ENCODE measurements at regions not wholly inside any gene's neighbourhood (a gene's known extent, or its start where the extent isn't known, plus 50 kb on each side); places are given as distances from the start of the nearest gene placed in this dataset.

DNA sequence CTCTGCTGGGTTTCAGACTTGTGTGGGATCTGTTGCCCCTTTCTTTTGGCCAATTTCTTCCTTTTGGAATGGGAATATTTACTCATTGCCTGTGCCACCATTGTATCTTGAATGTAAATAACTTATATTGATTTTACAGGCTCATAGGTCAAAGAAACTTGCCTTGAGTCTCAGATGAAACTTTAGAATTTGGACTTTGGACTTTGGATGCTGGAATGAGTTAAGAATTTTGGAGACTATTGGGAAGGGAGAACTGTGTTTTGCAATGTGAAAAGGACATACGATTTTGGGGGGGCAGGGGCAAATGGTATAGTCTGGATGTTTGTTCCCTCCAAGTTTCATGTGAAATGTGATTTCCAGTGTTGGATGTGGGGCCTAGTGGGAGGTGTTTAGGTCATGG lies 62.6 kb upstream of the TNFRSF21 start:
- Histone ChIP-seq H3K9me3 (replicated peaks; ENCODE audit: insufficient read depth, low read length) (no peaks in the 10 kb centered on the region), H3K4me1 (ENCODE audit: low read length) (no peaks in the 10 kb centered on the region), H3K36me3 (replicated peaks; ENCODE audit: insufficient read depth, low read length) (no peaks in the 10 kb centered on the region), H3K27ac (ENCODE audit: low read length) (no peak overlapping the region), H3K9me2 (replicated peaks; ENCODE audit: insufficient read depth, low read length) (no peaks in the 10 kb centered on the region), H2AFZ (ENCODE audit: low read length) (no peak overlapping the region), H4K20me1 (ENCODE audit: insufficient read depth, low read length) (no peaks in the 10 kb centered on the region), H3F3A (ENCODE audit: insufficient read depth, low read length) (no peaks in the 10 kb centered on the region), H3K79me2 (ENCODE audit: low read length) (no peaks in the 10 kb centered on the region), H3K27me3 (replicated peaks; ENCODE audit: insufficient read depth, low read length) (no peaks in the 10 kb centered on the region), H3K4me3 (ENCODE audit: low read length) (no peak overlapping the region), H3K9ac (ENCODE audit: low read length) (no peak overlapping the region), H3K4me2 (ENCODE audit: low read depth, low read length) (no peak overlapping the region)
- no peak for DNase-seq
- TF ChIP-seq, protein P1, sequence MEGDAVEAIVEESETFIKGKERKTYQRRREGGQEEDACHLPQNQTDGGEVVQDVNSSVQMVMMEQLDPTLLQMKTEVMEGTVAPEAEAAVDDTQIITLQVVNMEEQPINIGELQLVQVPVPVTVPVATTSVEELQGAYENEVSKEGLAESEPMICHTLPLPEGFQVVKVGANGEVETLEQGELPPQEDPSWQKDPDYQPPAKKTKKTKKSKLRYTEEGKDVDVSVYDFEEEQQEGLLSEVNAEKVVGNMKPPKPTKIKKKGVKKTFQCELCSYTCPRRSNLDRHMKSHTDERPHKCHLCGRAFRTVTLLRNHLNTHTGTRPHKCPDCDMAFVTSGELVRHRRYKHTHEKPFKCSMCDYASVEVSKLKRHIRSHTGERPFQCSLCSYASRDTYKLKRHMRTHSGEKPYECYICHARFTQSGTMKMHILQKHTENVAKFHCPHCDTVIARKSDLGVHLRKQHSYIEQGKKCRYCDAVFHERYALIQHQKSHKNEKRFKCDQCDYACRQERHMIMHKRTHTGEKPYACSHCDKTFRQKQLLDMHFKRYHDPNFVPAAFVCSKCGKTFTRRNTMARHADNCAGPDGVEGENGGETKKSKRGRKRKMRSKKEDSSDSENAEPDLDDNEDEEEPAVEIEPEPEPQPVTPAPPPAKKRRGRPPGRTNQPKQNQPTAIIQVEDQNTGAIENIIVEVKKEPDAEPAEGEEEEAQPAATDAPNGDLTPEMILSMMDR (IDR thresholded peaks at IDR 0.05; ENCODE audit: low read length), result no peak
- TF ChIP-seq EZH2 (optimal IDR thresholded peaks at IDR 0.05; ENCODE audit: low read depth, low read length) (no peak), EZH2phosphoT487 (IDR thresholded peaks at IDR 0.05; ENCODE audit: low read length) (no peak)

- Histone ChIP-seq H2AFZ (ENCODE audit: low read length) (no peak overlapping the region), H3F3A (ENCODE audit: insufficient read depth, low read length) (no peaks in the 10 kb centered on the region), H3K4me2 (ENCODE audit: low read depth, low read length) (no peak overlapping the region), H3K4me1 (ENCODE audit: low read length) (no peaks in the 10 kb centered on the region), H3K27me3 (replicated peaks; ENCODE audit: insufficient read depth, low read length) (no peaks in the 10 kb centered on the region), H3K9me2 (replicated peaks; ENCODE audit: insufficient read depth, low read length) (no peaks in the 10 kb centered on the region), H3K36me3 (replicated peaks; ENCODE audit: insufficient read depth, low read length) (no peaks in the 10 kb centered on the region), H3K9me3 (replicated peaks; ENCODE audit: insufficient read depth, low read length) (no peaks in the 10 kb centered on the region), H3K9ac (ENCODE audit: low read length) (no peak overlapping the region), H3K79me2 (ENCODE audit: low read length) (no peaks in the 10 kb centered on the region), H3K4me3 (ENCODE audit: low read length) (no peak overlapping the region), H4K20me1 (ENCODE audit: insufficient read depth, low read length) (no peaks in the 10 kb centered on the region), H3K27ac (ENCODE audit: low read length) (no peak overlapping the region)
- no peak for TF ChIP-seq EZH2 (optimal IDR thresholded peaks at IDR 0.05; ENCODE audit: low read depth, low read length)
- DNase-seq, result no peak
These were observed 65.7 kb upstream of the TNFRSF21 start for GRCh38 chr6:47375426-47375825.

GRCh38 chr6:47376930-47377329 lies 67.2 kb upstream of the TNFRSF21 start:
- no peaks in the 10 kb centered on the region for H3K9me3 ChIP-seq (replicated peaks; ENCODE audit: insufficient read depth, low read length)
- H3K36me3 ChIP-seq (replicated peaks; ENCODE audit: insufficient read depth, low read length), result no peaks in the 10 kb centered on the region
- no peak overlapping the region for H3K4me3 ChIP-seq (ENCODE audit: low read length)
- no peak overlapping the region for H3K27ac ChIP-seq (ENCODE audit: low read length)
- no peak overlapping the region for H3K4me2 ChIP-seq (ENCODE audit: low read depth, low read length)
- no peak overlapping the region for H3K9ac ChIP-seq (ENCODE audit: low read length)
- no peaks in the 10 kb centered on the region for H4K20me1 ChIP-seq (ENCODE audit: insufficient read depth, low read length)
- TF ChIP-seq EZH2 (optimal IDR thresholded peaks at IDR 0.05; ENCODE audit: low read depth, low read length) (no peak), EZH2phosphoT487 (IDR thresholded peaks at IDR 0.05; ENCODE audit: low read length) (no peak)
- TF ChIP-seq, protein P1 (IDR thresholded peaks at IDR 0.05; ENCODE audit: low read length), result no peak
- no peaks in the 10 kb centered on the region for H3K9me2 ChIP-seq (replicated peaks; ENCODE audit: insufficient read depth, low read length)
- no peak overlapping the region for H2AFZ ChIP-seq (ENCODE audit: low read length)
- no peaks in the 10 kb centered on the region for H3K27me3 ChIP-seq (replicated peaks; ENCODE audit: insufficient read depth, low read length)
- no peaks in the 10 kb centered on the region for H3K4me1 ChIP-seq (ENCODE audit: low read length)
- H3K79me2 ChIP-seq (ENCODE audit: low read length), result no peaks in the 10 kb centered on the region
- DNase-seq, result no peak
- H3F3A ChIP-seq (ENCODE audit: insufficient read depth, low read length), result no peaks in the 10 kb centered on the region

DNA sequence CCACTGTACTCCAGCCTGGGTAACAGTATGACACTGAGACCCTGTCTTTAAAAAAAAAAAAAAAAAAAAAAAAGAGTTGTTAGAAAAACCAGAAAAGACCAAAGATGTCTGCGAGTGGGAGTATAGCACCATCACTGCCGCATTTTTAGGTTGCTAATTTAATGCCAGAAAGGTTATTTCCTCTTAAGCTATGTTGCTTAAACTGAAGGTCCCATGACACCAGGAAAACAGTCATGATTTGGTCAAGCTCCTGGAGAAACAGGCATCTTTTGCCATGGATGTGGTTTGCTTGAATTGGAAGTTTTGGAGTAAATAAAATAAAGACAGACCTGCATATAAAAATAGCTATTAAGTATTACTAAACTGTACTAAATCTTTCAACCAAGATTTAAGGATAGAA lies 68.3 kb upstream of the TNFRSF21 start:
- H3K36me3 ChIP-seq (replicated peaks; ENCODE audit: insufficient read depth, low read length), result no peaks in the 10 kb centered on the region
- H3K79me2 ChIP-seq (ENCODE audit: low read length), result no peaks in the 10 kb centered on the region
- no peak for TF ChIP-seq EZH2phosphoT487 (IDR thresholded peaks at IDR 0.05; ENCODE audit: low read length)
- TF ChIP-seq, protein P1 (IDR thresholded peaks at IDR 0.05; ENCODE audit: low read length), result no peak
- no peaks in the 10 kb centered on the region for H3F3A ChIP-seq (ENCODE audit: insufficient read depth, low read length)
- H3K27ac ChIP-seq (ENCODE audit: low read length), result no peak overlapping the region
- H2AFZ ChIP-seq (ENCODE audit: low read length), result no peak overlapping the region
- no peak overlapping the region for H3K4me2 ChIP-seq (ENCODE audit: low read depth, low read length)
- no peak overlapping the region for H3K4me3 ChIP-seq (ENCODE audit: low read length)
- no peaks in the 10 kb centered on the region for H3K9me2 ChIP-seq (replicated peaks; ENCODE audit: insufficient read depth, low read length)
- no peak overlapping the region for H3K9ac ChIP-seq (ENCODE audit: low read length)
- H3K9me3 ChIP-seq (replicated peaks; ENCODE audit: insufficient read depth, low read length), result no peaks in the 10 kb centered on the region
- H3K27me3 ChIP-seq (replicated peaks; ENCODE audit: insufficient read depth, low read length), result no peaks in the 10 kb centered on the region
- no peaks in the 10 kb centered on the region for H3K4me1 ChIP-seq (ENCODE audit: low read length)
- DNase-seq, result no peak
- no peaks in the 10 kb centered on the region for H4K20me1 ChIP-seq (ENCODE audit: insufficient read depth, low read length)
